ENCODE measurements at regions not wholly inside any gene's neighbourhood (a gene's known extent, or its start where the extent isn't known, plus 50 kb on each side); places are given as distances from the start of the nearest gene placed in this dataset.

DNA sequence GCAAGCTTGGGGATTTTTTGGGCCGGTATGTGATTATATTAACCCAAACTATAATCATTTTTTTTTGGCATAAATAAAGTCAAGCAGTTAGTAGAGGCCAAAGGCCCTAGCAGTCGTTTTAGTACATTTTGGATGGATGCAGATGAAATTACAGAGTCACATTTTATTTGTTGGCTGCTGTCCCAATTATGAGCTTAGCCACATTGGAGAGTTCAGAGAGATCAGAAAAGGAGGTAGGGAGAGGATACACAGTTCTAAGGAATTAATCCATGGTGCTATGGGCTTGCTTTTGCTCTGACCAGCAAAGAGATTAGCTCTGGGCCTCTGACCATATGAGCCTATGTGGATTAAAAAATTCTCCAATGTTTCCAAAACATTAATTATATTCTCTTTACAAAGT, 395.1 kb downstream of the RAPGEF2 start:
- Mint-ChIP-seq H3K27ac (no peak overlapping the region), H3K9me3 (peaks cover 3% of the 10 kb centered on the region), H3K36me3 (no peaks in the 10 kb centered on the region), H3K27me3 (peaks cover 2 to 7% of the 10 kb centered on the region in 2 donors), H3K4me3 (no peak overlapping the region), H3K4me1 (ENCODE audit: low read depth in 2 of 2) (no peaks in the 10 kb centered on the region)
- DNase-seq (ENCODE audit: low spot score) = no peak
- no peak for ATAC-seq

DNA sequence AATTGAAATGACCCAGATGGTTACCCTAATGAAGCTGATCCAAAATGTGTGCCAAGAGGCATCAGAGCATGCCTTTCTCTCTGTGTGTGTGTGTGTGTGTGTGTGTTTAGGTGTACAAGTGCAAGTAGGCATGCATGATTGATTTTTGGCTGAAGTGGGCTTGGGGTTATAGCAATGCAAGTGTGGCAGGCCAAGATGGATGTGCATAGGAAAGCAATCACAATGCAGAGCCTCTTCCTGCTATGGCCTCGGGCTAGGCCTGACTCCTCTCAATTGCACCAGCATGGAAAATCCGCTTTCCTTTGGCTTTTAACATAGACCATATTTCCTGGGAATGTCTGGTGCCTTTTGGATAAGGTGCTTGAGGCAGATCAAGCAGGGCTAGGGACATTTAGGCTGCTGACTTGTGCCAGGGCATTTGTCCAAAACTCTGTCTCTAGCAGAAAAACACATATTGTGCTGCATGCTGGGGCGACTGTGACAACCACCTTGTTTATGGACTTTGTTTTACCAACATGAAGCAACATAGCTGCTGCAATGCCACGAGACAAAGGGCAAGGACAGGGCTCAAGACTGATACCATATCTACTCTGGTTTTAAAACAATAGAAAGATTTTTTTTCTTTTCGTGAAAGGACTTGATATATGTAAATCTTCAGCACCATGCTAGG, 395.7 kb downstream of the RAPGEF2 start:
- no peak overlapping the region for H3K27ac Mint-ChIP-seq
- peaks cover 2 to 7% of the 10 kb centered on the region in 2 donors for H3K27me3 Mint-ChIP-seq
- no peak overlapping the region for H3K4me3 Mint-ChIP-seq
- no peaks in the 10 kb centered on the region for H3K36me3 Mint-ChIP-seq
- DNase-seq (ENCODE audit: low spot score) (no peak), ATAC-seq (no peak)
- H3K9me3 Mint-ChIP-seq = peaks cover 3% of the 10 kb centered on the region
- H3K4me1 Mint-ChIP-seq (ENCODE audit: low read depth in 2 of 2) = no peaks in the 10 kb centered on the region

DNA sequence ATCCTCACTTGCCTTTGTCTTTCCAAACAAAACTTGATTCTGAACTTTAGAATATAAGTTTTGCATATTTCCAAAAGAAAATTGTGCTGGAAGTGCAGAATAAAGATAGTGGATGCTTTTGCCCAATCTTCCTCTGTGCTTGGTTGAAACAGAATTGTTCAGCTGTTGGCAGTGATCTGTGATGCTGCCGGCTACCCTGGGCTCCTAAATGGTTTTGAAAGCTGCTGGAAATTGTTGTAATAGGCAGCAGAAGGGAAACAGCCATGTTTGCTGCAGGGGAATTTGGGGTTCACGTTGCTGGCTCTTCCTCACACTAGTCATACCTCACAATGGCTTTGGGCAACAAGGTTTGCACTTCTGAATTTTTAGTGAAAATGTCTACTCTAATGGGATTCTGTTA, 398.0 kb downstream of the RAPGEF2 start:
- Mint-ChIP-seq H3K9me3 (peaks cover 3% of the 10 kb centered on the region), H3K27ac (no peak overlapping the region), H3K27me3 (peaks cover 5 to 8% of the 10 kb centered on the region in 2 donors)

DNA sequence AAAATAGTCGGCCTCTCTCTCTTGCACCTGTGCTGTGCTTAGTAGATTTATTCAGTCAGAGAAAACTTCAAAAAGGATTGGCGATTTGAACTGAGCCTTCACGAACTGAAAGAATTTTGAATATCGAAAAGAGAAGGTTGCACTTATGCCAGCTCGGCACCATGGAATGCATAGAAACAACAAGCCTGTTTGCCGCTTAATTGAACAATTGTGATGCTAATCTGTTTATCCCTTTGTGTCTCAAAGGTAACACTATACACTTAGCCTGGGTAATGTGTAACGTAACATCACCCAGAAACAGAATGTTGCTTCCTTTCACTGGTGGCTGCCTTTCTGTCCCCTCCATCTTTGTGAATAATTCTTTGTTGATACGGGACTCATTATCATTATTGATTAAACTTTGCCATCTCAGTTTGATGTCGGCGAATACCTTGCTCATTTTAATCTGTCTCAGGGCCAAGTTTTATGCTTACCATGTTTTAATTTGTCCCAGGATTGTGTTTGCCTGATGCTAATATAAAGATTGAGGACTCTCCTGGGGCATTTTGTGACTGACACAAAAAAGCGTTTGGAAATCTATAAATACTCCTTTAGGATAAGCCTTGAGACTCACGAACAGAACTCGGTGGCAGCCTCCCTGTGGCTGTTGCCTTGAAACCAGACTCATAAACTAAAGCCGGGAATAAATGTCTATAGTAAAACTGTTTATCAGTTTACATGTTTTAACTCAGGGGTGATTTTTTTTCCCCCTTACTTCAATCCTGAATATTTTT, 400.5 kb downstream of the RAPGEF2 start:
- no peaks in the 10 kb centered on the region for H3K36me3 Mint-ChIP-seq
- no peak for DNase-seq (ENCODE audit: low spot score)
- no peak overlapping the region for H3K4me3 Mint-ChIP-seq
- H3K4me1 Mint-ChIP-seq (ENCODE audit: low read depth in 2 of 2) = no peaks in the 10 kb centered on the region
- H3K9me3 Mint-ChIP-seq = peaks cover 3% of the 10 kb centered on the region
- no peak overlapping the region for H3K27ac Mint-ChIP-seq
- ATAC-seq = no peak
- H3K27me3 Mint-ChIP-seq = peaks cover 5 to 15% of the 10 kb centered on the region in 2 donors

More for the DNA sequence above, 398.0 kb downstream of the RAPGEF2 start:
- Mint-ChIP-seq H3K4me3 (no peak overlapping the region), H3K36me3 (no peaks in the 10 kb centered on the region), H3K4me1 (ENCODE audit: low read depth in 2 of 2) (no peaks in the 10 kb centered on the region)
- DNase-seq (ENCODE audit: low spot score) (no peak), ATAC-seq (no peak)

DNA sequence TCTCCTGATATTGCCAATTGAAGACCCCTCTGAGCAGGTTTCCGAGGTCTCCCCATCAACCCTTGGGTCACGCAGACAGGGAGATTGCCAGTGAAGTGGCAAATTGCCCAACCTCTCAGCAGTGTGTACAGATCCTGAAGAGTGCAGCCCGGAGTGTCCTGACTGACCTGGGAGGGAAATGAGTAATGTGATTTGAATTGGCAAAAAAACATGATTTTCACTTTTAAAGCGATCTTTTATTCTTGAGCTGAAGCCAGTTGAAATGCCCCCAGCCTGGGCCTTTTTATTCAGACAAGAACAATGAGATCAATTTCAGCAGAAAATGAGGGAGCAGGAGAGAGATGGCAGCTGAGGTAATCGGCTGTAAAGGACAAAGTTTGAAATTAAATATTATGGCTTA, 401.8 kb downstream of the RAPGEF2 start:
- no peak for ATAC-seq
- no peak for DNase-seq (ENCODE audit: low spot score)
- no peaks in the 10 kb centered on the region for H3K36me3 Mint-ChIP-seq
- no peaks in the 10 kb centered on the region for H3K4me1 Mint-ChIP-seq (ENCODE audit: low read depth in 2 of 2)
- peaks cover 4% of the 10 kb centered on the region for H3K9me3 Mint-ChIP-seq
- no peak overlapping the region for H3K4me3 Mint-ChIP-seq
- H3K27me3 Mint-ChIP-seq = peaks cover 5 to 15% of the 10 kb centered on the region in 2 donors
- H3K27ac Mint-ChIP-seq = no peak overlapping the region

DNA sequence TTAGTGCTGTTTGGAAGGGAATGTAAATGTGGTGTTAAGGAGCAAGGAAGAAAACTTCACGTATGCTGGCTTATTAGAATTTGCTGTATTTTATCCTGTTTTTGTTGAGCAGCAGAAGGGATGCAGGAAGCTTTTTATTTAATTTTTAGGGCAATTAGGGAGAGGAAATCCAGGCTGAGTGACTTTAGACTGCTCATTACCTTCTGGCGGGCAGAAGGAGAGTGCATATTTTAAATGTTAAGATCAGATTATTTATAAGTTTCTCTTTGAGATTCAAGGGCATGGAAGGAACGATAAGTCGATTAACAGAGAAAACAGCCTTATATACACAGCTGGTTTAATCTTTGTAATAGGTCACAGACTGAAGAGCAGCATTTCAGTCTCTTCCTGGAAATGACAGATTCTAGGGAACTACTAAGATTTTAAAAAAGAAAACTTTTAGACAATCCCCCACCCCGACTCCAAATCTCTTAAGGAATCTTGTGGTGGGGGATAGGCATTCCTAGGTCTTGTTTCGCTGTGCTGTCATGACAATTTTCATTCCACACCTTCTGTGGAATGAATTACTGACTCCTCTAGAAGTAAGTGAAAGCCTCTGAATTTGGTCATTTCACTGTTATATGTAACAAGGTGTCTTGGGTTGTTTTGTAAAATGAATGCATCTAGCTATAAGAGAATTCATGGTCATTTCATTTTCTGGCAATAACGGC, 402.5 kb downstream of the RAPGEF2 start:
- Mint-ChIP-seq H3K4me1 (ENCODE audit: low read depth in 2 of 2) (no peaks in the 10 kb centered on the region), H3K27me3 (peaks cover 5 to 15% of the 10 kb centered on the region in 2 donors), H3K9me3 (peaks cover 6% of the 10 kb centered on the region), H3K4me3 (no peak overlapping the region), H3K27ac (no peak overlapping the region), H3K36me3 (no peaks in the 10 kb centered on the region)
- ATAC-seq = no peak
- no peak for DNase-seq (ENCODE audit: low spot score)

DNA sequence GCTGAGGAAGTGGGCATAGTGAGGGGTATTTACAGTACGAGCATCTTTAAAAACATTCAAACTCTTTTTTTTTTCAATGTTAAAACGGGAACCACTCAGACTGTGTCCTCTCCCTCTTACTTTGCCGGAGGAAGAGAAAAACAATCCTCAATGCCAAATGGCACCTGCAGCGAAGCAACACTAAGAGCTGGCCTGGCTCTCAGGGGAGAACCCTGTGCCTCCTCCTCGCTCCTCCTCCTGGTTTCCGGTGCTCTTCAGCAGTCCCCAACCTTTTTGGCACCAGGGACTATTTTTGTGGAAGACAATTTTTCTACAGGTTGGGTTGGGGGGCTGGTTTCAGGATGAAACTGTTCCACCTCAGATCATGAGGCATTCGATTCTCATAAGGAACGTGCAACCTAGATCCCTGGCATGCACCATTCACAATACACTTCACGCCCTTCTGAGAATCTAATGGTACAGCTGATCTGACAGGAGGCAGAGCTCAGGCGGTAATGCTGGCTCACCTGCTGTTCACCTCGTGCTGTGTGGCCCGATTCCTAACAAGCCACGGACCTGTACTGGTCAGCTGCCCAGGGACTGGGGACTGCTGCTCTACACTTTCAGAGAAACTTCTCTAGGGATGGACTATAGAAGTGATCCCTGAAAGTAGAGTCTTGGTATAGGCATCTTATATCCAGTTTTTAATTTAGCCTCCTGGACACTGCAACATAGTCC, 404.1 kb downstream of the RAPGEF2 start:
- H3K27me3 Mint-ChIP-seq = peaks cover 5 to 12% of the 10 kb centered on the region in 2 donors
- H3K9me3 Mint-ChIP-seq = peaks cover 5% of the 10 kb centered on the region
- ATAC-seq = no peak
- no peaks in the 10 kb centered on the region for H3K36me3 Mint-ChIP-seq
- H3K27ac Mint-ChIP-seq = no peak overlapping the region
- H3K4me3 Mint-ChIP-seq = no peak overlapping the region
- no peak for DNase-seq (ENCODE audit: low spot score)
- H3K4me1 Mint-ChIP-seq (ENCODE audit: low read depth in 2 of 2) = no peaks in the 10 kb centered on the region

DNA sequence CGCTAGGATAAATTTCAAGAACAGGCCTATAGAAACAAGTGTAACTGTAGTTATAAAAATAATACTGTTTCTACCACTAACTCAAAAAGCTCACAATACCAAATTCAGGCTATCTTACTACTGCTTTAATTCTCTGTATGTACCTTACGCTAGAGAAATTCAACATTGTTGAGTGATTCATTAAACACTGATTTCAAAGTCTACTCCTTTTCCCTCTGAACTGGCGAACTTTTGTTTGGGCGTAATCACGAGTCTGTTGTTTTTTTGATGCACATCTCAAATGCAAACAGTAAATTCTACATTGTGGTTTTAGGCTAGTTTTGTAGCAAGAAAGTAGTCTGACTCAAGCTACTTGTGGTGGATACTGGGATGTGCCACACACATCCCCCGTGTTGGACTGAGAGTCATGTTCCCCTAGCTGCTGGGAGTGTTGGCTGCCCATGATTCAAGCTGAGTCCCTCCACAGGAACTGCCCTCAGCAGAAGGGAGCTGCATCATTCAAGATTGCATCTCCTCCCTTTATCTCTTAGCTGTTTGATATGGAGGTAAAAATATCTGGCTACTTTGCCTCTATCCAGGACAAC, 406.1 kb downstream of the RAPGEF2 start:
- Mint-ChIP-seq H3K36me3 (no peaks in the 10 kb centered on the region), H3K27ac (no peak overlapping the region), H3K9me3 (peaks cover 7% of the 10 kb centered on the region), H3K4me3 (no peak overlapping the region), H3K4me1 (ENCODE audit: low read depth in 2 of 2) (no peaks in the 10 kb centered on the region), H3K27me3 (peaks cover 2 to 7% of the 10 kb centered on the region in 2 donors)
- no peak for DNase-seq (ENCODE audit: low spot score)
- no peak for ATAC-seq

DNA sequence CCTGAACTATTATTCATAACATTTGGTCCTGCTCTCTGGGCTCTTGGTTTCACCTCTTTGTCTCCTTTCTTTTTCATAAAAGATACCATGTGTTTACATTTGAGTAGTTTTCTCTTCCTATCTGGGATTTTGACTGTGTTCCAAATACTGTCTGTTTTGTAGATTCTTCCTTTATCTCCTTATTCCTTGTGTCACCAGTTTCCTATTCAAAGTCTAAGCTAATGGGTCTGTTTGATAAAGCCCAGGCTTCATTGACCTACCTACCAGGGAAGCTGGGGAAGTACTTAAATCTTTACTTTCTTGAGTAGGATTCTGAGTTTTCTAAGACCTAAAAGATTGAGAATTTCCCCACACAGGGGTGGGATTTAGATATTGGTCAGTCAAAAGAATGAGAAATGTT, 409.5 kb downstream of the RAPGEF2 start:
- H3K27me3 Mint-ChIP-seq = peaks cover 0 to 10% of the 10 kb centered on the region in 2 donors
- peaks cover 19% of the 10 kb centered on the region for H3K9me3 Mint-ChIP-seq
- no peaks in the 10 kb centered on the region for H3K4me1 Mint-ChIP-seq (ENCODE audit: low read depth in 2 of 2)
- H3K4me3 Mint-ChIP-seq = no peak overlapping the region
- H3K27ac Mint-ChIP-seq = no peak overlapping the region
- ATAC-seq = no peak
- no peak for DNase-seq (ENCODE audit: low spot score)
- peaks cover 5% of the 10 kb centered on the region for H3K36me3 Mint-ChIP-seq

DNA sequence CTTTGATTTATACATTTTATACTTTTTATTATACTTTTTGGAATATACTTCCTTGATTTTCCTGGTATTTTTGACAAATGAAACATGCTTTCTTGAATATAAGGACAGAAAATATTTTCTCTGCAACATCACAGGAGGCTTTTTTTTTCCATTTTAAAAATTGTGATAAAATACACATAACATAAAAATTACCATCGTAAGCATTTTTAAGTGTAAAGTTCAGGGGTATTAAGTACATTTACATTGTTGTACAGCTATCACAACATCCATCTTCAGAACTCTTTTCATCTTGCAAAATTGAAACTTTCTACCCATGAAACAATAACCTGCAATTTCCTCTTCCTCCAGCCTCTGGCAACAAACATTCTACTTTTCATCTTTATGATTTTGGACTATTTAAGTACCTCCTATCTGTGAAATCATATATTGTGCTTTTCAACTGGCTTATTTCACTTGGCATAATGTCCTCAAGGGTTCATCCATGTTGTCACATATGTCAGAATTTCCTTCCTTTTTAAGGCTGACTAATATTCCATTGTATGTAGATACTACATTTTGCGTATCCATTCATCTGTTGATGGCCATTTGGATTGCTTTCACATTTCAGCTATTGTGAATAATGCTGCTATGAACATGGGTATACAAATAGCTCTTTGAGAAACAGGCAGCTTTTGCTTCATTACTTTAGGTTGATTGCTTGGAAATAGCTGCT, 412.6 kb downstream of the RAPGEF2 start:
- Mint-ChIP-seq H3K9me3 (peaks cover 16% of the 10 kb centered on the region), H3K4me3 (no peak overlapping the region), H3K4me1 (ENCODE audit: low read depth in 2 of 2) (no peaks in the 10 kb centered on the region), H3K36me3 (peaks cover 5% of the 10 kb centered on the region), H3K27me3 (peaks cover 0 to 10% of the 10 kb centered on the region in 2 donors), H3K27ac (no peak overlapping the region)
- ATAC-seq (no peak), DNase-seq (ENCODE audit: low spot score) (no peak)

DNA sequence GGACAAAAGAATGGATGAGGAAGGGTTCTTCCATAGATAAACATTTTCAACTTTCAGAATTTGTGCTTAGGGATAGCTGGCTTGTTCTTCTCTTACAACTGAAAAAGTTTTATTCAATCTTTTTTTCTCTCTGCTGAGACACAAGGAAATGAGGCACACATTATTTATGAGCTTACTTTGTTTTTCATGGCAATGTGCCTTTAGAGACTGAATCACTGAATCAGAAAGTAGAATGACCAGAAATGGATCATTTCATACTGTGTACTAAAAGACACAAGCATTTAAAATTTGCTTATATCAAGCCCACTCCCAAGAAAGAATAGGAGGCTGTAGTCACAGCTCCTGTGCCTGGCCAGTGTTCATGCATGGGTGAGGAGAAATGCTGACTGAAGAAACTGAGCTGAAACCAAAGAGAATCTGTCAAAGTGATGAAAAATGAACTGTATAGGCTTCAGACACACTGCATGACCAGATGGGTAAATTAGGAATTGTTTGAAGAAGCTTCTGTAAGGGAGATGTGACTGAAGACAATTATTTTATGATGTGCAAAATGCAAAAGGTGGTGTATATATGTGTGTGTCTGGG, 413.8 kb downstream of the RAPGEF2 start:
- no peak for ATAC-seq
- H3K36me3 Mint-ChIP-seq = peaks cover 5% of the 10 kb centered on the region

DNA sequence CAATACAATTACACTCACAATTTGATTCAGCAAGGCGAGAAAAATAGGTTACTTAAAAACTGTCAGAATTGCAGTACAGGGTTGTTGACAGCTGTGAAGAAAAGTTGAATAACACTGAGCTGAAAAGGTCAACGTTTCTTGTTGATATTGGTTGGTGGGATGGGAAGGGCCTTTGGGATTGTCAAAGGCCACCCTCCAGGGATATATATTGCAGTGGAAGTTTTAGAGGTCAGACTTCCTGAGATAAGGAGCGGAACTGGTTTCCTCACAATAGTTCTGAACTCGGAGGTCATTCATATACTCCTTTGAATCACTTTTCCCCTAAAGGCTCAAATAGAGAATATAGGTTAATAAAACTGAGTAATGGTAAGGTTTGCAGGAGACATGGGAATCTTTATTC, 417.2 kb downstream of the RAPGEF2 start:
- Mint-ChIP-seq H3K27ac (no peak overlapping the region), H3K27me3 (peaks cover 0 to 10% of the 10 kb centered on the region in 2 donors), H3K4me1 (ENCODE audit: low read depth in 2 of 2) (no peaks in the 10 kb centered on the region), H3K36me3 (peaks cover 5% of the 10 kb centered on the region), H3K9me3 (peaks cover 12% of the 10 kb centered on the region), H3K4me3 (no peak overlapping the region)
- DNase-seq (ENCODE audit: low spot score) (no peak), ATAC-seq (no peak)

More for the DNA sequence above, 413.8 kb downstream of the RAPGEF2 start:
- DNase-seq (ENCODE audit: low spot score) = no peak
- Mint-ChIP-seq H3K27me3 (peaks cover 0 to 10% of the 10 kb centered on the region in 2 donors), H3K9me3 (peaks cover 16% of the 10 kb centered on the region), H3K4me3 (no peak overlapping the region), H3K4me1 (ENCODE audit: low read depth in 2 of 2) (no peaks in the 10 kb centered on the region), H3K27ac (no peak overlapping the region)

All from natural killer cell treated with Interleukin-12 subunit alpha and Interleukin-12 subunit beta and Interleukin-15 and Interleukin-18, amount 100 ng/mL, for 72 hours (primary cell).